Stimulated activated CD4-positive, alpha-beta T cell treated with anti-CD3 and anti-CD28 coated beads, Interleukin-12 subunit alpha, Interleukin-12 subunit beta, amount 100 ng/mL, for 48 hours (primary cell): ENCODE measurements at regions not wholly inside any gene's neighbourhood (a gene's known extent, or its start where the extent isn't known, plus 50 kb on each side); places are given as distances from the start of the nearest gene placed in this dataset.

Source experiments
- DNase-seq, 3 donors: peaks; one replicate each; pipeline ENCODE4 v3.0.0-alpha.2; 2020; ENCODE audit warnings: low read depth in 2 of 3, low spot score in 1 of 3

DNA sequence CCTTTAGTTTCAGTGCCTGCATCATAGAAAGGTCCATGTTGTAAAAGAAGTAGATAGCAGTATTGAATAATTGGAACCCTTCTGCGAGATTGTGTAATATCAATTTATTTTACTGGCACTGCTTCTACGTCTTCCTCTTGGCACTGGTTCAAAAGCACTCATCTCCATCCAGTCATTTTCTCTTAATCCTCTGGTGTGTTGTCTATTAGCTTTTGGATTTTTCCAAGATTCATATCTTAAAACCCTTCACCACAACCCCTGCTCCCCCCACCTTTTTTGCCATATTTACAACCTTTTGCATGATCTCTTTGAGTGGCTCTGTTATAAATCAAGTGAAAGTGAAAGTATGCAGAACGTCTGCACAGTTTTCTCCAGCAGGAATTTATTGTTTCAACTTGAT is 76.6 kb upstream of the HSF2 start:
- DNase-seq, result no peak

DNA sequence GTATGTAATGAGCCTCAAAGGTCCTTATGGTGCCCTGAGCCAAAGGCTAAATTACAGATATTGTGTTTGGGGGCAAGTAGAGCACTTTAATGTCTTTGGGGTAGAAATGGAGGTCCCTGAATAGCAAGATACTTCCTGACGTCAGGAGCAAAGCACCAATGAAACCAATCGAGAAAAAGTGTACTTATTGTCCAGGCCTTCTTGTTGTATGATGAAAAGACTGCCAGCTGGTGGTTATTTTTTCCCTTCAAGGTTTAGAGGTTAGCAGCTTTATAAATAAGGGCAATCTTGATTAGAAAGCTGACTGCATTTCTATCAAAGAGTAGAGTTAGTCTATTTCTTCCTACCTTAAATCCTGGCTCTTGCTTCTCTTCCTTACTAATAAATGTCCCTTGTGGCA is 76.1 kb upstream of the HSF2 start:
- DNase-seq, result no peak

DNA sequence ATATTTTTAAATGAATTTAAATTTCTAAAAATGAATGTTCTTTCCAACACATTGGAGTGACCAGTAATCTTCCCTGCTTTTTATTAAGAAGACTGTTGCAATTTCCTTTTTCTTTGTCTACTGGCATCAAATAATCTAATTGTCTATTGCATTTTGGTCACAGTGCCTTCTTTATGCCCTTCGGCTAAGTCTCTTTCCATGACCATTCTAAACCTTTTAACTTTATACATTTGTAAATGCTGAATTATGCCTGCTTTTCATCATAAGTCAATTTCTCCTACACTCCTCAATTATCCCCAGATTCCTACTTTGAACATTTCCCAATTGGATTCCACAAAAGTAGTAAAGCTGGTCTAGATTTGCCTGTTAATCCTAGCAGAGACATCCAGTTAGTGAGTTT is 69.1 kb upstream of the HSF2 start:
- DNase-seq, result no peak

DNA sequence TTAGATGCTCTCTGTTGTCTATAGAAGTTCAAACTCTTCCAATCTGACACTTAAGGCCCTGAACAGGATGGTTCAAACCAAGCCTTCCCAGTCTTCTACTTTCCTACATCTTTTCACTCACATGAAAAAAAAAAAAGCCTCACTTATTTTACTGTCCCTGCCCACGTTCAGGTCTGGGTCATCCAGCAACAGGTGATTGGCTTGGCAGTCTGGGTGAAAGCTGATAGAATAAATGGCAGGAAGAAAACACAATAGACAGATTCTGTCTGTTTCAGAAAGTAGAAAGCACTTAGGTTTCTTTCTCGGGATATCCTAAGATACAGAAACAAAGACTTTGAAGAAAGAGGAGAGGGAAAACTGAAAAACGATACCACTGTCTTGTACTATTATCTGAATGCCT is 61.8 kb upstream of the HSF2 start:
- DNase-seq, result no peak

DNA sequence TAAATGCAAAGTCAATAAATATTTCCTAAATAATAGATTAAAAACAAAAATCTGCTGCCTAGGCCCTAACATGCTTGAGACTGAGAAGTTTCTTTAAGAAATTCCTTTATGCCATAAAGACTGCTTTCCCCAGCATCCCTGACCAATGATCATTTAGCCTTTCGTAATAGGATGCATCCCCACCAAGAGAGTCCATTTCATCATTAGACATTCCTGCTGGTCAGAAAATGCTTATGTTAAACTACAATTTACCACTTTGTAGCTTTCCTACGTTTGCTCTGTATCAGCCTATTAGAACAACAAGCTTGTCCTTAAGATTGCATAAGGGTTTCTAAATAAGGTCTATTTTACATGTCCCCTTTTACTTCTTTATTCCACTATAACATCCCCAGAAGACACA is 59.8 kb upstream of the HSF2 start:
- no peak for DNase-seq

DNA sequence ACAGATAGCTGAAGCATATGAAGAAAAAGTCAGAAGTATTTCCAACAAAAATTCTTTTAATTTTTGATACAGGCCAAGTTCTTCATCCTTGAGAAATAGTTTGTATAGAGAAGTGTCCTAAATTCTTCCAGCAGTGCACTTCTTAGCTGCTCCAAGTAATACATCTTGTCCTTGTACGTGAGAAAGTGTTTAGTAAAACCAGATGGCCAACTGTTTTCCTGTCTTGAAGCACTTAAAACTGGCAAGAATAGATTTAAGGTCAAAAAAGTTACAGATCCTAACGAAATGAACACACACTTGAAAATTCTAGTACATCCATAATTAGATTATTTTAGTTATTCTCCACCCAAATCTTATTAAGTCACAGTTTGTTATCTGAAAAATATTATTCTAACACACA is 52.2 kb upstream of the HSF2 start:
- DNase-seq, result no peak

DNA sequence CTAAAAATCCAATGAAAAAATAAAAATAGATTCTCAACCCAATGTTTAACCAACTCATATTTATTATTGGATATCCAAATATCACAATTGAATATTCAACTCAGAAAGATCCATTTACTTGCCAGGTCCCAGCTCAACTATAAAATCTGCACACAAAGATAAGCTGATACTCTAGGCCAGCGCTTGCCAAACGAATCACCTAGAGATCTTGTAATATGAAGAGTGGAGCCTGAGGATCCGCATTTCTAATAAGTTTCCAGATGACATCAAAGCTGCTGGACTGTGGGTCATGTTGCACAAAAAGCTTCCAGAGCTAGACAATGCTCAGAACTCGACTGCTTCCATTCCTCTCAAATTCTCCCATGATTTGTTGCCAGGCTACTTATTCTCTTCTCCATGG is 51.7 kb upstream of the HSF2 start:
- DNase-seq, result no peak
